Karpas-422 (cell line): ENCODE measurements at regions not wholly inside any gene's neighbourhood (a gene's known extent, or its start where the extent isn't known, plus 50 kb on each side); places are given as distances from the start of the nearest gene placed in this dataset.
"Not testable (repeated sequence)": the region's sequence is repeated elsewhere in the genome, so short reads cannot be mapped to it uniquely, and the experiment has no call there.

Experiments
- DNase-seq: peaks from one replicate; pipeline ENCODE4 v3.0.0-alpha.2; 2015
- H2AFZ ChIP-seq: fragments of 200-600 bp; sonication (generic); 2 replicates; pipeline ENCODE4 v1.6.1; 2014; ENCODE audit warnings: antibody characterized with exemption, low read length, mixed read lengths
- H3K27ac ChIP-seq: fragments of 200-600 bp; sonication (generic); 2 replicates; pipeline ENCODE4 v1.5.1; 2014; ENCODE audit warnings: mild to moderate bottlenecking, low read length, moderate library complexity
- H3K27me3 ChIP-seq: fragments of 200-600 bp; sonication (generic); 2 replicates; pipeline ENCODE4 v1.6.1; 2014; ENCODE audit warnings: low read length, mixed read lengths
- H3K36me3 ChIP-seq: fragments of 200-600 bp; sonication (generic); 2 replicates; pipeline ENCODE4 v1.6.1; 2014; ENCODE audit warnings: low read length, mixed read lengths; ENCODE audit not compliant: insufficient read depth
- H3K4me1 ChIP-seq: fragments of 200-600 bp; sonication (generic); 2 replicates; pipeline ENCODE4 v1.6.1; 2014; ENCODE audit warnings: mild to moderate bottlenecking, low read length, mixed read lengths
- H3K4me2 ChIP-seq: fragments of 200-600 bp; sonication (generic); 2 replicates; pipeline ENCODE4 v1.6.1; 2014; ENCODE audit warnings: low read length, low read depth, mild to moderate bottlenecking; ENCODE audit not compliant: poor library complexity, severe bottlenecking
- H3K4me3 ChIP-seq: fragments of 200-600 bp; sonication (generic); 2 replicates; pipeline ENCODE4 v1.5.1; 2014; ENCODE audit warnings: mild to moderate bottlenecking, antibody characterized with exemption, low read length, mixed read lengths
- H3K79me2 ChIP-seq: fragments of 200-600 bp; sonication (generic); 2 replicates; pipeline ENCODE4 v1.6.1; 2014; ENCODE audit warnings: mild to moderate bottlenecking, low read length, mixed read lengths
- H3K9ac ChIP-seq: fragments of 200-600 bp; sonication (generic); 2 replicates; pipeline ENCODE4 v1.6.0; 2014; ENCODE audit warnings: low read length
- H3K9me2 ChIP-seq: fragments of 200-600 bp; sonication (generic), shearing (Covaris generic); replicated peaks from 2 replicates; pipeline ENCODE4 v1.6.0; 2014; ENCODE audit warnings: mild to moderate bottlenecking, low read length, moderate library complexity; ENCODE audit not compliant: insufficient read depth
- H3K9me3 ChIP-seq: fragments of 300-700, 200-600 bp; sonication (generic); 2 replicates; pipeline ENCODE4 v1.6.1; 2014; ENCODE audit warnings: low read length, mixed read lengths
- H4K20me1 ChIP-seq: fragments of 200-600 bp; sonication (generic); 2 replicates; pipeline ENCODE4 v1.6.1; 2014; ENCODE audit warnings: mild to moderate bottlenecking, antibody characterized with exemption, low read length, low read depth; ENCODE audit not compliant: insufficient read depth

DNA sequence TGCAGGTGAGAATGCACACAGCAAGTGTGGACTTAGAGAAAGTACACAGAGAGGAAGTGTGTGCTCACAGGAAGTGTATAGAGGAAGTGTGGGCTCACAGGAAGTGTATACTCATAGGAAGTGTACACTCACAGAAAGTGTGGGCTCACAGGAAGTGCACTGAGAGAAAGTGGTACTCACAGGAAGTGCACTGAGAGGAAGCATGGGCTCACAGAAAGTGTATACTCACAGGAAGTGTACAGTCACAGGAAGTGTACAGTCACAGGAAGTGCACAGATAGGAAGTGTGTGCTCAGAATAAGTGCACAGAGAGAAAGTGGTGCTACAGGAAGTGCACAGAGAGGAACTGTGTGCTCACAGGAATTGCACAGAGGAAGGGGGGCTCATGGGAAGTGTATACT is 87.1 kb downstream of the ATP6V0E2 start:
- H3K9me2 ChIP-seq, H3K27me3 ChIP-seq, H3K4me2 ChIP-seq, H3K36me3 ChIP-seq, H4K20me1 ChIP-seq, H3K9me3 ChIP-seq, H3K79me2 ChIP-seq, H3K9ac ChIP-seq, H3K27ac ChIP-seq, H3K4me1 ChIP-seq: not testable (repeated sequence)
- peak overlapping the region; percentile 68 for H2AFZ ChIP-seq
- peak; percentile 78 for DNase-seq
- peak overlapping the region; percentile 13; the same call in 1 of the 2 replicates for H3K4me3 ChIP-seq

DNA sequence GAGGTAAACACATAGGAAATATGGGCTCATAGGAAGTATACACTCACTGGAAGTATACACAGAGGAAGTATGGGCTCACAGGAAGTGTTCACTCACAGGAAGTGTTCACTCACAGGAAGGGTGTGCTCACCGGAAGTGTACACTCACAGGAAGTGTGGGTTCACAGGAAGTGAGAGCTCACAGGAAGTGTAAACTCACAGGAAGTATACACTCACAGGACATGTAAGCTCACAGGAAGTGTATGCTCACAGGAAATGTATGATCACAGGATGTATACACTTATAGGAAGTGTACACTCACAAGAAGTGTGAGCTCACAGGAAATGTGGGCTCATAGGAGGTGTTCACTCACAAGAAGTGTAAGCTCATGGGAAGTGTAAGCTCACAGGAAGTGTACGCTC is 88.1 kb downstream of the ATP6V0E2 start:
- H3K27ac ChIP-seq, H3K27me3 ChIP-seq, H3K79me2 ChIP-seq, H3K4me2 ChIP-seq, H3K9me3 ChIP-seq, H3K4me1 ChIP-seq, H3K9me2 ChIP-seq, H3K36me3 ChIP-seq, H3K9ac ChIP-seq, H4K20me1 ChIP-seq: not testable (repeated sequence)
- H3K4me3 ChIP-seq = peak overlapping the region; percentile 13; the same call in 1 of the 2 replicates
- peak; percentile 71 for DNase-seq
- H2AFZ ChIP-seq = peak overlapping the region; percentile 68; the same call in 1 of the 2 replicates

DNA sequence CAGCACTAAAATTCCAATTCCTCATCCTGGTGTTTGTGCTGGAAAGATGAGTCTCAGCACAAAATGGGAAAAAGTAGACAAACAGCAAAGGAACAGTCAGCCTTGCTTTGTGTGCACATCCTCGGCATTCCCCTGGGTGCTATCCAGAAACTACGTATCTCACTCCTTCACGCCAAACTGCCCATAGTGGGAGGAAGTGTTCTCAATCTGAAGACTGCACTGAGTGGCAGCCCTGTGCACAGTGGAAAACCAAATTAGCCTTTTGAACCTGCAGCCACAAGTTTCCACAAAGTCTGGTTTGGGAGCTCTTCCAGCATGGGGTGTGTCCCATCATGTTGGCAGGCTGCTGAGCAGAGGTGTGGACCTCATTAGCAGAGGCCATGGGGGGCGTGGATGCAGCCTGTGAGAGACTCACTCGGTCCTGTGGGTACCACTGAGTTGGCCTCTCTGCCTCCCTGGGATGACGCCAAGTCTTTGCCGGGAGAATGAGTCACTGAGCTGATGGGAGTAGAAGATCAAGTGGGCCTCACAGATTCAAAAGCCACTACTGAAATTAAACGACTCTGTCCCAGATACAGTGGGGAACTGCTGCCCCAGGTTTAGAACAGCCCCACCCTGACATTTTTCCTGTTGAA is 89.0 kb downstream of the ATP6V0E2 start:
- H3K9ac ChIP-seq, DNase-seq, H3K4me2 ChIP-seq, H3K9me2 ChIP-seq, H3K27ac ChIP-seq, H3K79me2 ChIP-seq, H3K4me1 ChIP-seq, H3K27me3 ChIP-seq, H4K20me1 ChIP-seq, H2AFZ ChIP-seq, H3K9me3 ChIP-seq, H3K36me3 ChIP-seq: not testable (repeated sequence)
- H3K4me3 ChIP-seq = peak overlapping the region; percentile 38; the same call in 1 of the 2 replicates

DNA sequence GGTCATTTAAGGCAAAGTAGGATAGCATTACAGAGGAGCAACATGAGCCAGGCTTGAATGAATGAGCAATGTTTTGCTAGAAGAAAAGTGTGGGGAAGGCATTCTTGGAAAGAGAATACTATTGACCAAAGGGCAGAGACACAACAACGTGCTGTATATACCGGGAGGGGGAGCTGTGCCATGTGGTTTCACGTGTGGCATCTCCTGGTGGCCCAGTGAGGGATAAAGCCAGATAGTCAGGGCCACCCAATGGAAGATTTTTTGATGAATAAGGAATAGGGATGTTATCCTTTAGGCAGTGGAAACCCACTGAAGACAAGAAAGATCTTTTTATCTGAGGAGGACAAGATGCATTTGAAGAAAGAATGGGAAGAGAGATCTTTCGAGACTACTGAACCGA is 90.2 kb downstream of the ATP6V0E2 start:
- H3K27ac ChIP-seq, H3K4me2 ChIP-seq, H3K4me1 ChIP-seq, H3K9me3 ChIP-seq, DNase-seq, H3K36me3 ChIP-seq, H4K20me1 ChIP-seq, H3K4me3 ChIP-seq, H3K9ac ChIP-seq, H3K79me2 ChIP-seq, H3K9me2 ChIP-seq, H2AFZ ChIP-seq, H3K27me3 ChIP-seq: not testable (repeated sequence)

DNA sequence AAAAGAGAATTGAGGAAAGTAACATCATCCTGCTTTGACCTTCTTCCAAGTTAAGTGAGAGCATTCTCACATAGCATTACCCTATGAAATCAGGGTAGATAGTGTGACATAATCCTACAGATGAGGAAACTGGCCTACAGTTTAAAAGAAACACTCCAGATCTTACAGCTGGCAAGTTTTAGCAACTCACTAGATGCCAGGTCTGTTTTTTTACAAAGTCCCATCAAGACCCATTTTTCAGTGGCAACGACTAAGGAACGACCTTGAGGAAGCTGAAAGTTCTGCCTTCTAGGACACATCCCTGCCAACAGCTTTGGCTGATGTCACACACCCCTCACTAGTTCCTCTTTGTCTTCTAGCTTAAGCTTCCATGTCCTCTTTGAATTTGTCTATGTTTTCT is 92.7 kb downstream of the ATP6V0E2 start:
- not testable (repeated sequence) for H2AFZ ChIP-seq, DNase-seq, H4K20me1 ChIP-seq, H3K9me2 ChIP-seq, H3K4me3 ChIP-seq, H3K27me3 ChIP-seq, H3K4me1 ChIP-seq, H3K4me2 ChIP-seq, H3K9me3 ChIP-seq, H3K27ac ChIP-seq, H3K79me2 ChIP-seq, H3K9ac ChIP-seq, H3K36me3 ChIP-seq

DNA sequence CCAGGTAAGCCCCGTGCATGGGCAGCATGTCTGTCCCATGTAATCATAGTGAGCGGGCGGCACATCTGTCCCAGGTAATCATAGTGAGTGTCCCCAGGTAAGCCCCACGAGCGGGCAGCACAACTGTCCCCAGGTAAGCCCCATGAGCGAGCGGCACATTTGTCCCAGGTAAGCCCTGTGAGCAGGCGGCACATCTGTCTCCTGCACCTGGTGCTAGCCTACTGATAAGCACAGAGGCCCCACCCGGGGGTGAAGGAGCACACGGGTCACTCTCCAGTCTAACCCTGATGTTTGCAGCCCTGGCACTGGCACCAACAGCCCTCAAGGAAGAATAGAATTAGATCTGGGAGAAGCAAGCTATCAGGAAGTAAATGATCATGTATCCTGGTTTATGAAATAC is 99.2 kb downstream of the ATP6V0E2 start:
- not testable (repeated sequence) for H3K9ac ChIP-seq, H3K4me3 ChIP-seq, H3K4me2 ChIP-seq, DNase-seq, H3K36me3 ChIP-seq, H3K4me1 ChIP-seq, H4K20me1 ChIP-seq, H3K27me3 ChIP-seq, H3K9me2 ChIP-seq, H3K79me2 ChIP-seq, H3K9me3 ChIP-seq, H2AFZ ChIP-seq, H3K27ac ChIP-seq

DNA sequence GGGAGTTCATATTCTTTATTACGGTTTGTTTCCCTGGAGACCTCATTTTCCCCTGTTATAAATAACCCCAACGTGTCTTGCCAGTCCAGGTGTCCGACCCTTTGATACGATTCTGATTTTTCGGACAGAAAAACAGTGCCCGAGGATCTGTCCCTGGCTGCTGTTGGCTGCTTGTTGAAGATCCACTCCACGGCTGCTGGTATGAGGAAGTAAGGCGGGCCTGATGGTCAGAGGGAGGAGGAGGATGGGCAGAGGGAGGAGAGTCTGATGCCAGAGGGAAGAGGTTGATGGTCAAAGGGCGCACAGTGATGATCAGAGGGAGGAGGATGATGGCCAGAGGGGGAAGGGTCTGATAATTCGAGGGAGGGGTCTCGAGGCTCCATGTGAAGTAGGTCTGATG is 99.9 kb downstream of the ATP6V0E2 start:
- not testable (repeated sequence) for H3K9ac ChIP-seq, H3K4me3 ChIP-seq, H3K36me3 ChIP-seq, H3K79me2 ChIP-seq, H4K20me1 ChIP-seq, H3K9me3 ChIP-seq, H3K4me2 ChIP-seq, H3K27ac ChIP-seq, H3K4me1 ChIP-seq, H2AFZ ChIP-seq, DNase-seq, H3K27me3 ChIP-seq, H3K9me2 ChIP-seq

DNA sequence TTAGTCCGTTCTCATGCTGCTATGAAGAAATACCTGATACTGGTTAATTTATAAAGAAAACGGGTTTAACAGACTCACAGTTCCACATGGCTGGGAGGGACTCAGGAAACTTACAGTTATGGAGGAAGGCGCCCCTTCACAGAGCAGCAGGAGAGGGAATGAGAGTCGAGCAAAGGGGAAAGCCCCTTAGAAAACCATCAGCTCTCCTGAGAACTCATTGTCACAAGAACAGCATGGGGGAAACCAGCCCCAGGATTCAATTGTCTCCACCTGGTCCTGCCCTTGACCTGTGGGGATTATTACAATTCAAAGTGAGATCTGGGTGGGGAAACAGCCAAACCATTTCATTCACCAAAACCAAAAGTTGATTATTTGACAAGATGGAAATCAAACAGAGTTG is 101.8 kb downstream of the ATP6V0E2 start:
- H3K4me1 ChIP-seq, H3K27ac ChIP-seq, H4K20me1 ChIP-seq, H3K9me2 ChIP-seq, DNase-seq, H3K9me3 ChIP-seq, H3K4me2 ChIP-seq, H2AFZ ChIP-seq, H3K4me3 ChIP-seq, H3K9ac ChIP-seq, H3K36me3 ChIP-seq, H3K79me2 ChIP-seq, H3K27me3 ChIP-seq: not testable (repeated sequence)

DNA sequence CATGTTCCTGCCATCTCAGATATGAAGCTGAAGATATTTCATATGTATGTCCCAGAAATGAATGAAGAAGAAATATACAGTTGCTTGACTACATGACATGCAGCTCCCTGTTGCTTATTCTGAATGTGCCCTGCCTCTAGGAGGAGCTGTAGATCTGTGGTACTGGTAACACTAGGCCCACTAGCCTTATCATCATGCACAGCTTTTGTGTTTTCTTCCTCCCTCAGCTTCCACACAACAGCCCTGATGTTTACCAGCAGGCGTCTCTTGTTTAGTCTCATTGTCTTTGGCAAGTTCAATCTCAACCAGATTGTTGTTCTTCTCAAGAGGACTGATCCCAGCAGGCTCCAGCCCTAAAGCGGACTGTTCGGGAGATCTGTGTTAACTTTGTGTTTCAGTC is 104.8 kb downstream of the ATP6V0E2 start:
- H3K4me1 ChIP-seq, H3K4me3 ChIP-seq, H3K9me3 ChIP-seq, H4K20me1 ChIP-seq, H2AFZ ChIP-seq, H3K9ac ChIP-seq, H3K27ac ChIP-seq, DNase-seq, H3K36me3 ChIP-seq, H3K79me2 ChIP-seq, H3K9me2 ChIP-seq, H3K27me3 ChIP-seq, H3K4me2 ChIP-seq: not testable (repeated sequence)
